K562 (cell line): ENCODE measurements at regions not wholly inside any gene's neighbourhood (a gene's known extent, or its start where the extent isn't known, plus 50 kb on each side); places are given as distances from the start of the nearest gene placed in this dataset.

Source experiments
- ATAC-seq: fragments of 200-7000 bp; cut with Tn5 transposase; 3 replicates; pipeline ENCODE4 v1.9.1; 2020; ENCODE audit warnings: moderate library complexity
- BruUV-seq: library from RNA; stranded (reverse); fragments of 400-500 nt; replicated peaks from 2 replicates; lab custom pipeline; 2021; lab: Mats Ljungman, UMichigan
- CTCF ChIA-PET: fragments of 300-600 bp; formaldehyde crosslinking; extraction: SDS; loops from one replicate; lab custom pipeline; 2021; ENCODE audit warnings: low intra/inter-chr PET ratio; lab: Yijun Ruan, JAX
- POLR2A ChIA-PET: fragments of 300-600, 350-650 bp; sonication (Branson Sonifier 250); formaldehyde crosslinking; extraction: SDS; loops from one replicate; lab custom pipeline; 2021; ENCODE audit warnings: antibody characterized with exemption, inconsistent platforms; lab: Yijun Ruan, JAX
- DNase-seq, 4 experiments: peaks; one replicate each; pipeline versions ENCODE4 v3.0.0 to v3.0.0-alpha.2; 2011 to 2018; ENCODE audit warnings: low spot score in 3 of 4, mixed read lengths in 3 of 4; ENCODE audit errors: extremely low read depth in 1 of 4
- FAIRE-seq: peaks from 2 replicates; lab custom pipeline; 2011; peaks lifted over from hg19 to GRCh38; lab: Jason Lieb, UNC
- H2AFZ ChIP-seq: 2 replicates; pipeline ENCODE4 v1.6.0; 2011; ENCODE audit warnings: low read depth, low read length, control low read depth, inconsistent platforms
- H3K27ac ChIP-seq: fragments of 200-600 bp; 3 replicates; pipeline ENCODE4 v1.8.0; 2011; ENCODE audit warnings: low read depth, mild to moderate bottlenecking, control low read depth, inconsistent platforms, low read length, moderate library complexity, mixed read lengths; ENCODE audit errors: extremely low read depth
- H3K27me3 ChIP-seq, 2 experiments: fragments of 300-600 bp in 1 of 2; 2 replicates in 1 of 2; 3 replicates in 1 of 2; pipeline versions ENCODE4 v1.6.0 to v1.8.0; 2011; ENCODE audit warnings: inconsistent platforms in 2 of 2, low read length in 2 of 2, mild to moderate bottlenecking in 1 of 2, mixed read lengths in 1 of 2, moderate library complexity in 1 of 2; ENCODE audit not compliant: control insufficient read depth in 2 of 2, insufficient read depth in 2 of 2
- H3K36me3 ChIP-seq: fragments of 300-600 bp; 3 replicates; pipeline ENCODE4 v1.8.0; 2011; ENCODE audit warnings: mild to moderate bottlenecking, low read length, inconsistent platforms; ENCODE audit not compliant: control insufficient read depth, insufficient read depth
- H3K4me1 ChIP-seq, 2 experiments: fragments of 200-600 bp in 1 of 2; replicated peaks in 1 of 2; 2 replicates in 1 of 2; 3 replicates in 1 of 2; pipeline versions ENCODE4 v1.5.1 to v1.8.0; 2011; ENCODE audit warnings: inconsistent platforms in 2 of 2, low read length in 2 of 2, mild to moderate bottlenecking in 1 of 2, mixed read lengths in 1 of 2, moderate library complexity in 1 of 2; ENCODE audit not compliant: control insufficient read depth in 2 of 2, insufficient read depth in 2 of 2
- H3K4me2 ChIP-seq: 2 replicates; pipeline ENCODE4 v1.6.1; 2011; ENCODE audit warnings: low read length, control low read depth, inconsistent platforms, mixed read lengths; ENCODE audit not compliant: insufficient read depth
- H3K4me3 ChIP-seq: fragments of 200-600 bp; sonication (generic), shearing (Covaris generic); 2 replicates; pipeline ENCODE4 v1.5.1; 2016; ENCODE audit warnings: control low read depth, inconsistent platforms
- H3K79me2 ChIP-seq: fragments of 200-600 bp; 3 replicates; pipeline ENCODE4 v1.8.0; 2011; ENCODE audit warnings: low read length, inconsistent platforms; ENCODE audit not compliant: control insufficient read depth, insufficient read depth
- H3K9ac ChIP-seq, 2 experiments: 2 replicates each; pipeline versions ENCODE4 v1.6.0 to v1.6.1; 2011; ENCODE audit warnings: low read depth in 2 of 2, low read length in 2 of 2, control low read depth in 1 of 2, inconsistent platforms in 1 of 2, mild to moderate bottlenecking in 1 of 2, mixed read lengths in 1 of 2; ENCODE audit not compliant: insufficient read depth in 1 of 2
- H3K9me1 ChIP-seq: one replicate; pipeline ENCODE4 v1.6.0; 2011; ENCODE audit warnings: inconsistent platforms, mild to moderate bottlenecking, low read length, moderate library complexity; ENCODE audit not compliant: control insufficient read depth, insufficient read depth
- H3K9me3 ChIP-seq: replicated peaks from 2 replicates; pipeline ENCODE4 v1.5.1; 2011; ENCODE audit warnings: low read depth, low read length, inconsistent platforms; ENCODE audit not compliant: control insufficient read depth, insufficient read depth
- H4K20me1 ChIP-seq: replicated peaks from 2 replicates; pipeline ENCODE4 v1.6.1; 2011; ENCODE audit warnings: low read length, inconsistent platforms, mixed read lengths; ENCODE audit not compliant: control insufficient read depth, insufficient read depth
- ATF3 ChIP-seq, 2 experiments: fragments of 450-650 bp in 1 of 2; sonication (generic) in 1 of 2; formaldehyde crosslinking in 1 of 2; IDR thresholded peaks in 1 of 2; conservative IDR thresholded peaks in 1 of 2; 2 replicates each; pipeline versions ENCODE4 v1.6.1 to v1.8.1; 2016 to 2023; ENCODE audit warnings: mild to moderate bottlenecking in 2 of 2, moderate library complexity in 2 of 2, inconsistent platforms in 1 of 2, missing genetic modification reagents in 1 of 2
- BCL6 ChIP-seq: fragments of 250-450 bp; sonication (Bioruptor Pico); IDR thresholded peaks from 2 replicates; pipeline ENCODE4 v1.4.0; 2020
- MEIS2 ChIP-seq: fragments of 450-650 bp; IDR thresholded peaks from 2 replicates; pipeline ENCODE4 v1.6.1; 2014; ENCODE audit warnings: mild to moderate bottlenecking; ENCODE audit not compliant: partially characterized antibody
- MXD1 ChIP-seq: fragments of 250-450 bp; sonication (Bioruptor Pico); IDR thresholded peaks from 2 replicates; pipeline ENCODE4 v1.8.0; 2021; ENCODE audit warnings: borderline replicate concordance, mild to moderate bottlenecking, moderate library complexity; ENCODE audit not compliant: poor library complexity, severe bottlenecking
- NFYB ChIP-seq: IDR thresholded peaks from 2 replicates; pipeline ENCODE4 v1.6.1; 2011; ENCODE audit warnings: mild to moderate bottlenecking, moderate library complexity; ENCODE audit not compliant: insufficient read length; ENCODE audit errors: extremely low read depth
- NKRF ChIP-seq: fragments of 450-650 bp; IDR thresholded peaks from 2 replicates; pipeline ENCODE4 v1.6.1; 2016; ENCODE audit warnings: borderline replicate concordance
- PKNOX1 ChIP-seq: fragments of 450-650 bp; IDR thresholded peaks from 2 replicates; pipeline ENCODE4 v1.6.1; 2016
- POLR2G ChIP-seq: fragments of 200-400 bp; formaldehyde crosslinking; IDR thresholded peaks from 2 replicates; pipeline ENCODE4 v1.6.1; 2017; ENCODE audit warnings: low read depth, mild to moderate bottlenecking, antibody characterized with exemption, low read length, moderate library complexity
- SRSF7 ChIP-seq: fragments of 200-400 bp; formaldehyde crosslinking; optimal IDR thresholded peaks from 2 replicates; pipeline ENCODE3; 2017; ENCODE audit warnings: mild to moderate bottlenecking, low read depth, low read length
- STAT5B ChIP-seq: fragments of 250-450 bp; sonication (Bioruptor Pico); IDR thresholded peaks from 2 replicates; pipeline ENCODE4 v1.8.0; 2021; ENCODE audit warnings: mild to moderate bottlenecking, inconsistent platforms
- TAF9B ChIP-seq: fragments of 450-650 bp; IDR thresholded peaks from 2 replicates; pipeline ENCODE4 v1.6.1; 2018; ENCODE audit warnings: mild to moderate bottlenecking; ENCODE audit not compliant: partially characterized antibody
- ZFP91 ChIP-seq: sonication (generic); formaldehyde crosslinking; IDR thresholded peaks from 2 replicates; pipeline ENCODE4 v1.8.0; 2022; ENCODE audit warnings: mild to moderate bottlenecking, missing genetic modification reagents
- ZNF347 ChIP-seq: fragments of 450-650 bp; formaldehyde crosslinking; IDR thresholded peaks from 2 replicates; pipeline ENCODE4 v1.4.0; 2020; ENCODE audit warnings: low read depth, mild to moderate bottlenecking, moderate library complexity
- ZNF444 ChIP-seq: fragments of 250-450 bp; sonication (Bioruptor Pico); IDR thresholded peaks from 2 replicates; pipeline ENCODE4 v1.4.0; 2020; ENCODE audit warnings: mild to moderate bottlenecking, moderate library complexity
- ZNF707 ChIP-seq: fragments of 250-450 bp; sonication (Bioruptor Pico); conservative IDR thresholded peaks from 2 replicates; pipeline ENCODE4 v1.8.0; 2022; ENCODE audit warnings: inconsistent platforms, mild to moderate bottlenecking, moderate library complexity
- WGBS: fragments of 100-300 bp; shearing (Covaris generic); methylation state at CpG from one replicate; pipeline ENCODE4 v1.1.6; 2016; ENCODE audit warnings: low coverage, mixed read lengths; ENCODE audit not compliant: insufficient coverage; ENCODE audit errors: missing lambda C conversion rate; 5-methylcytosine and 5-hydroxymethylcytosine counted together
- in situ Hi-C: fragments of 300-500 bp; cut with MboI; formaldehyde crosslinking; loops from 4 replicates; pipeline ENCODE4 v1.15.0; 2018; ENCODE audit warnings: inconsistent platforms, mixed read lengths
- intact Hi-C: fragments of 100-400 bp; cut with micrococcal nuclease; formaldehyde crosslinking; loops from 2 replicates; pipeline ENCODE4 v1.14.2; 2022

GRCh38 chr9:129415942-129416651, 204.8 kb downstream of the C9orf50 start:
- H3K9me3 ChIP-seq: no peaks in the 10 kb centered on the region
- peaks cover 39 to 57% of the 10 kb centered on the region in 2 experiments for H3K4me1 ChIP-seq
- ATAC-seq (no peak), DNase-seq (no peak), FAIRE-seq (no peak)
- no TSS peak for BruUV-seq
- no peak overlapping the region for H3K4me3 ChIP-seq
- no peak overlapping the region for H3K27ac ChIP-seq
- in situ Hi-C loops (loop anchor here (5.0 to 10.0 kb wide), 2 partner anchors 41 to 241 kb away; partner anchors contain the start of gene IER5L), intact Hi-C loops (no loop called here)
- POLR2A ChIA-PET: interaction anchor here (0.8 to 1.1 kb wide), 4 partner anchors 10 to 154 kb away, joined by 3 to 4 read pairs (median 3); no protein-coding TSS in a partner anchor
- H3K27me3 ChIP-seq: no peaks in the 10 kb centered on the region
- H3K79me2 ChIP-seq: peaks cover 2% of the 10 kb centered on the region; the same call in 1 of the 3 replicates
- no peaks in the 10 kb centered on the region for H3K9me1 ChIP-seq
- no peak overlapping the region for H3K4me2 ChIP-seq
- H3K36me3 ChIP-seq: no peaks in the 10 kb centered on the region
- H3K9ac ChIP-seq: peak overlapping the region in 1 of 2 experiments; percentile 79; a peak in 2 of 4 replicates
- peak overlapping the region; percentile 51 for H2AFZ ChIP-seq
- CTCF ChIA-PET: no interaction called here
- H4K20me1 ChIP-seq: no peaks in the 10 kb centered on the region
- WGBS: 52% methylated on average over 15 of the region's 26 CpGs
- TF ChIP-seq ATF3 (IDR thresholded peaks at IDR 0.05) (no peak), ATF3 (CRISPR knock-in tag; conservative IDR thresholded peaks at IDR 0.05) (no peak), BCL6 (no peak), ZNF707 (CRISPR knock-in tag) (no peak), MXD1 (CRISPR knock-in tag) (no peak), POLR2G (no peak), ZNF347 (CRISPR knock-in tag) (no peak), SRSF7 (no peak), NKRF (no peak), ZFP91 (CRISPR knock-in tag) (no peak), MEIS2 (peak; percentile 71), STAT5B (CRISPR knock-in tag) (no peak), TAF9B (no peak), PKNOX1 (peak; percentile 56), NFYB (no peak), ZNF444 (CRISPR knock-in tag) (no peak)
